Ovary (tissue), 3 donors: ENCODE measurements at regions not wholly inside any gene's neighbourhood (a gene's known extent, or its start where the extent isn't known, plus 50 kb on each side); places are given as distances from the start of the nearest gene placed in this dataset.

Experiments used
- POLR2A ChIP-seq: fragments of 450-650 bp; IDR thresholded peaks from one replicate; pipeline ENCODE4 v1.6.1; 2017; ENCODE audit warnings: antibody characterized with exemption, mild to moderate bottlenecking, moderate library complexity
- TF ChIP-seq, protein P1 (sequence below), 3 donors: fragments of 450-650 bp in 2 of 3; fragments of 200-600 bp in 1 of 3; IDR thresholded peaks; one replicate each; pipeline versions ENCODE4 v1.5.1 to v1.8.0; 2016 to 2022; ENCODE audit warnings: antibody characterized with exemption in 3 of 3, mild to moderate bottlenecking in 1 of 3
- donor health status: DM: no; HTN: no; CAD: no.

- TF ChIP-seq, protein P1, sequence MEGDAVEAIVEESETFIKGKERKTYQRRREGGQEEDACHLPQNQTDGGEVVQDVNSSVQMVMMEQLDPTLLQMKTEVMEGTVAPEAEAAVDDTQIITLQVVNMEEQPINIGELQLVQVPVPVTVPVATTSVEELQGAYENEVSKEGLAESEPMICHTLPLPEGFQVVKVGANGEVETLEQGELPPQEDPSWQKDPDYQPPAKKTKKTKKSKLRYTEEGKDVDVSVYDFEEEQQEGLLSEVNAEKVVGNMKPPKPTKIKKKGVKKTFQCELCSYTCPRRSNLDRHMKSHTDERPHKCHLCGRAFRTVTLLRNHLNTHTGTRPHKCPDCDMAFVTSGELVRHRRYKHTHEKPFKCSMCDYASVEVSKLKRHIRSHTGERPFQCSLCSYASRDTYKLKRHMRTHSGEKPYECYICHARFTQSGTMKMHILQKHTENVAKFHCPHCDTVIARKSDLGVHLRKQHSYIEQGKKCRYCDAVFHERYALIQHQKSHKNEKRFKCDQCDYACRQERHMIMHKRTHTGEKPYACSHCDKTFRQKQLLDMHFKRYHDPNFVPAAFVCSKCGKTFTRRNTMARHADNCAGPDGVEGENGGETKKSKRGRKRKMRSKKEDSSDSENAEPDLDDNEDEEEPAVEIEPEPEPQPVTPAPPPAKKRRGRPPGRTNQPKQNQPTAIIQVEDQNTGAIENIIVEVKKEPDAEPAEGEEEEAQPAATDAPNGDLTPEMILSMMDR (IDR thresholded peaks at IDR 0.05): no peak
- TF ChIP-seq POLR2A: no peak
Observed at GRCh38 chr10:118112543-118113125, 65.9 kb upstream of the RAB11FIP2 start.
